MCF 10A (cell line): ENCODE measurements at regions not wholly inside any gene's neighbourhood (a gene's known extent, or its start where the extent isn't known, plus 50 kb on each side); places are given as distances from the start of the nearest gene placed in this dataset.

Experiments
- BruUV-seq: library from RNA; stranded (reverse); fragments of 400-500 nt; replicated peaks from 2 replicates; lab custom pipeline; 2021; lab: Mats Ljungman, UMichigan
- CTCF ChIA-PET: fragments of 300-600 bp; sonication (Branson Sonifier 250); formaldehyde crosslinking; extraction: SDS; loops from one replicate; lab custom pipeline; 2021; ENCODE audit warnings: antibody characterized with exemption, inconsistent platforms; lab: Yijun Ruan, JAX
- POLR2A ChIA-PET: fragments of 300-600, 350-650 bp; sonication (Branson Sonifier 250); formaldehyde crosslinking; extraction: SDS; loops from one replicate; lab custom pipeline; 2020; ENCODE audit warnings: antibody characterized with exemption, inconsistent platforms; lab: Yijun Ruan, JAX
- DNase-seq: peaks from one replicate; pipeline ENCODE4 v3.0.0-alpha.2; 2018; ENCODE audit not compliant: unreplicated experiment
- H3K27ac Mint-ChIP-seq: one replicate; pipeline ENCODE4 v1.8.0; 2022; ENCODE audit warnings: mild to moderate bottlenecking, low read depth, mixed read lengths; ENCODE audit not compliant: unreplicated experiment
- H3K27me3 Mint-ChIP-seq: one replicate; pipeline ENCODE4 v1.8.0; 2022; ENCODE audit warnings: mixed read lengths; ENCODE audit not compliant: insufficient read depth, unreplicated experiment
- H3K36me3 Mint-ChIP-seq: one replicate; pipeline ENCODE4 v1.8.0; 2022; ENCODE audit warnings: mild to moderate bottlenecking, moderate library complexity, mixed read lengths; ENCODE audit not compliant: insufficient read depth, unreplicated experiment
- H3K4me1 Mint-ChIP-seq: one replicate; pipeline ENCODE4 v1.8.0; 2022; ENCODE audit warnings: mixed read lengths; ENCODE audit not compliant: insufficient read depth, unreplicated experiment
- H3K4me3 Mint-ChIP-seq: one replicate; pipeline ENCODE4 v1.8.0; 2022; ENCODE audit warnings: mild to moderate bottlenecking, moderate library complexity, mixed read lengths; ENCODE audit not compliant: unreplicated experiment
- H3K9me3 Mint-ChIP-seq: one replicate; pipeline ENCODE4 v1.8.0; 2022; ENCODE audit warnings: mixed read lengths; ENCODE audit not compliant: unreplicated experiment
- intact Hi-C: fragments of 100-400 bp; cut with micrococcal nuclease; formaldehyde crosslinking; loops from 2 replicates; pipeline ENCODE4 v1.14.1; 2022
- TF ChIP-seq, protein P1 (sequence below): fragments of 200-600 bp; IDR thresholded peaks from one replicate; pipeline ENCODE4 v1.8.0; 2022; ENCODE audit warnings: antibody characterized with exemption, mild to moderate bottlenecking; ENCODE audit not compliant: unreplicated experiment

GRCh38 chr15:61668444-61668843 lies 391.8 kb downstream of the VPS13C start:
- H3K4me1 Mint-ChIP-seq: no peaks in the 10 kb centered on the region
- DNase-seq: no peak
- H3K4me3 Mint-ChIP-seq: no peak overlapping the region
- no peaks in the 10 kb centered on the region for H3K36me3 Mint-ChIP-seq
- H3K27ac Mint-ChIP-seq: no peak overlapping the region
- no peaks in the 10 kb centered on the region for H3K27me3 Mint-ChIP-seq
- BruUV-seq: no TSS peak
- H3K9me3 Mint-ChIP-seq: no peaks in the 10 kb centered on the region
- ChIA-PET POLR2A (no interaction called here), CTCF (interaction anchor here (0.6 kb wide), 2 partner anchors 80 to 172 kb away, joined by 3 read pairs; no protein-coding TSS in a partner anchor)
- TF ChIP-seq, protein P1, sequence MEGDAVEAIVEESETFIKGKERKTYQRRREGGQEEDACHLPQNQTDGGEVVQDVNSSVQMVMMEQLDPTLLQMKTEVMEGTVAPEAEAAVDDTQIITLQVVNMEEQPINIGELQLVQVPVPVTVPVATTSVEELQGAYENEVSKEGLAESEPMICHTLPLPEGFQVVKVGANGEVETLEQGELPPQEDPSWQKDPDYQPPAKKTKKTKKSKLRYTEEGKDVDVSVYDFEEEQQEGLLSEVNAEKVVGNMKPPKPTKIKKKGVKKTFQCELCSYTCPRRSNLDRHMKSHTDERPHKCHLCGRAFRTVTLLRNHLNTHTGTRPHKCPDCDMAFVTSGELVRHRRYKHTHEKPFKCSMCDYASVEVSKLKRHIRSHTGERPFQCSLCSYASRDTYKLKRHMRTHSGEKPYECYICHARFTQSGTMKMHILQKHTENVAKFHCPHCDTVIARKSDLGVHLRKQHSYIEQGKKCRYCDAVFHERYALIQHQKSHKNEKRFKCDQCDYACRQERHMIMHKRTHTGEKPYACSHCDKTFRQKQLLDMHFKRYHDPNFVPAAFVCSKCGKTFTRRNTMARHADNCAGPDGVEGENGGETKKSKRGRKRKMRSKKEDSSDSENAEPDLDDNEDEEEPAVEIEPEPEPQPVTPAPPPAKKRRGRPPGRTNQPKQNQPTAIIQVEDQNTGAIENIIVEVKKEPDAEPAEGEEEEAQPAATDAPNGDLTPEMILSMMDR: no peak
- intact Hi-C loops: no loop called here

GRCh38 chr15:61661791-61662190 lies 398.5 kb downstream of the VPS13C start:
- TF ChIP-seq, protein P1: no peak
- POLR2A ChIA-PET: no interaction called here
- BruUV-seq: no TSS peak
- Mint-ChIP-seq H3K36me3 (no peaks in the 10 kb centered on the region), H3K9me3 (no peaks in the 10 kb centered on the region), H3K27ac (no peak overlapping the region), H3K4me1 (peaks cover 16% of the 10 kb centered on the region), H3K27me3 (no peaks in the 10 kb centered on the region), H3K4me3 (no peak overlapping the region)
- intact Hi-C loops: no loop called here
- no peak for DNase-seq
- CTCF ChIA-PET: interaction anchor here (3.8 kb wide), 1 partner anchor 172 kb away, joined by 17 read pairs; no protein-coding TSS in a partner anchor

GRCh38 chr15:61660579-61660978 lies 399.7 kb downstream of the VPS13C start:
- H3K9me3 Mint-ChIP-seq: no peaks in the 10 kb centered on the region
- no TSS peak for BruUV-seq
- H3K27ac Mint-ChIP-seq: peak overlapping the region; percentile 93
- H3K4me1 Mint-ChIP-seq: peaks cover 21% of the 10 kb centered on the region
- H3K36me3 Mint-ChIP-seq: no peaks in the 10 kb centered on the region
- H3K27me3 Mint-ChIP-seq: no peaks in the 10 kb centered on the region
- CTCF ChIA-PET: interaction anchor here (1.0 to 3.8 kb wide), 2 partner anchors 40 to 174 kb away, joined by 4 to 17 read pairs; no protein-coding TSS in a partner anchor
- H3K4me3 Mint-ChIP-seq: no peak overlapping the region
- TF ChIP-seq, protein P1: no peak
- POLR2A ChIA-PET: interaction anchor here (0.7 kb wide), 1 partner anchor 152 kb away, joined by 3 read pairs; no protein-coding TSS in a partner anchor
- intact Hi-C loops: no loop called here
- DNase-seq: peak; percentile 58

DNA sequence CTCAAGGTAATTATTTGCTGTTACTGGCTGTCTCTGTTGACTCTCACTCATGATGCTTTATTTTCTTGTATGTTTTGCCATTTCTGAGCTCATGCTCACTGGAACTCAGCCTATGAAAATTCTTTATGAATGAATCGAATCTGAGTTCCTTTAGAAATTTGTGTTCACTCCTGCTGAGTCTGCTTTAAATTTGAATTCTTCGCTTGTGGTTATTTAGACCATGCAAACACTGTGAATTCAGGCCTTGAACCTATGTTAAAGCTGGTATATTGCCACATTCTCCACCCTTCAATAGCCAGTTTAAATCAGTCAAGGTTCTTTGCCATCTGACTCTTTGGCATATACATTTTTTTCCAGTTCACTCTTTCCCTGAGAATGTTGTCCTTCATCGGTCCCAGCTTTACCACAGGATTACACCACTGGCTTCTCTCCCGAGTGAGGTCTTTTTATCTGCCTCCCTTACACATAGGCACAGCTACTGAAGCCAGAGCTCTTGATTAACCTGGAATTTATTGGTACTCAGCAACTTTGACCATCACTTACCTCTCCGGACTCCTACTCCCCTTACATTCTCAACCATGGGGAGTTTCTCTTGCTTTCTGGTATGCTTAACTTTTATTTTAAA lies 400.6 kb downstream of the VPS13C start:
- BruUV-seq: no TSS peak
- peaks cover 21% of the 10 kb centered on the region for H3K4me1 Mint-ChIP-seq
- ChIA-PET CTCF (interaction anchor here (1.0 to 1.1 kb wide), 2 partner anchors 39 to 174 kb away, joined by 3 to 4 read pairs; no protein-coding TSS in a partner anchor), POLR2A (interaction anchor here (0.7 kb wide), 2 partner anchors 14 to 1119 kb away, joined by 4 read pairs; no protein-coding TSS in a partner anchor)
- no peaks in the 10 kb centered on the region for H3K36me3 Mint-ChIP-seq
- no peaks in the 10 kb centered on the region for H3K27me3 Mint-ChIP-seq
- intact Hi-C loops: no loop called here
- peak; percentile 46 for DNase-seq
- peak overlapping the region; percentile 93 for H3K27ac Mint-ChIP-seq
- TF ChIP-seq, protein P1: no peak
- H3K9me3 Mint-ChIP-seq: no peaks in the 10 kb centered on the region
- H3K4me3 Mint-ChIP-seq: no peak overlapping the region
